Tibial artery (tissue), 4 donors: ENCODE measurements at regions not wholly inside any gene's neighbourhood (a gene's known extent, or its start where the extent isn't known, plus 50 kb on each side); places are given as distances from the start of the nearest gene placed in this dataset.

Source experiments
- DNase-seq, 2 donors: peaks; one replicate each; pipeline ENCODE4 v3.0.0-alpha.2; 2019
- H3K27ac ChIP-seq, 2 donors: fragments of 200-600 bp; sonication (generic) in 1 of 2; 1 replicate in 1 of 2; 2 replicates in 1 of 2; pipeline ENCODE4 v1.5.1; 2018 to 2019; ENCODE audit warnings: mild to moderate bottlenecking in 1 of 2
- H3K27me3 ChIP-seq, 2 donors: fragments of 200-600 bp; sonication (generic) in 1 of 2; one replicate each; pipeline versions ENCODE4 v1.5.1 to v1.6.0; 2016 to 2019
- H3K36me3 ChIP-seq, 3 donors: fragments of 200-600 bp; sonication (generic) in 2 of 3; one replicate each; pipeline ENCODE4 v1.5.1; 2016 to 2019; ENCODE audit warnings: mild to moderate bottlenecking in 2 of 3
- H3K4me1 ChIP-seq, 4 donors: fragments of 200-600 bp; sonication (generic) in 2 of 4; 1 replicate in 3 of 4; 2 replicates in 1 of 4; pipeline ENCODE4 v1.5.1; 2016 to 2019
- H3K4me3 ChIP-seq, 2 donors: fragments of 200-600 bp; sonication (generic) in 1 of 2; 1 replicate in 1 of 2; 2 replicates in 1 of 2; pipeline ENCODE4 v1.5.1; 2018 to 2019; ENCODE audit warnings: mild to moderate bottlenecking in 2 of 2
- H3K9me3 ChIP-seq, 3 donors: fragments of 200-600 bp; sonication (generic) in 1 of 3; one replicate each; pipeline ENCODE4 v1.5.1; 2016 to 2019
- intact Hi-C: fragments of 100-400 bp; cut with DNase I; formaldehyde crosslinking; loops from one replicate; pipeline ENCODE4 v1.15.0; 2023; ENCODE audit warnings: low total_unique reads
- TF ChIP-seq, protein P1 (sequence below), 2 experiments: fragments of 200-600 bp in 1 of 2; fragments of 450-650 bp in 1 of 2; IDR thresholded peaks; one replicate each; pipeline ENCODE4 v1.5.1; 2017 to 2019; ENCODE audit warnings: antibody characterized with exemption in 2 of 2, mild to moderate bottlenecking in 1 of 2, moderate library complexity in 1 of 2

DNA sequence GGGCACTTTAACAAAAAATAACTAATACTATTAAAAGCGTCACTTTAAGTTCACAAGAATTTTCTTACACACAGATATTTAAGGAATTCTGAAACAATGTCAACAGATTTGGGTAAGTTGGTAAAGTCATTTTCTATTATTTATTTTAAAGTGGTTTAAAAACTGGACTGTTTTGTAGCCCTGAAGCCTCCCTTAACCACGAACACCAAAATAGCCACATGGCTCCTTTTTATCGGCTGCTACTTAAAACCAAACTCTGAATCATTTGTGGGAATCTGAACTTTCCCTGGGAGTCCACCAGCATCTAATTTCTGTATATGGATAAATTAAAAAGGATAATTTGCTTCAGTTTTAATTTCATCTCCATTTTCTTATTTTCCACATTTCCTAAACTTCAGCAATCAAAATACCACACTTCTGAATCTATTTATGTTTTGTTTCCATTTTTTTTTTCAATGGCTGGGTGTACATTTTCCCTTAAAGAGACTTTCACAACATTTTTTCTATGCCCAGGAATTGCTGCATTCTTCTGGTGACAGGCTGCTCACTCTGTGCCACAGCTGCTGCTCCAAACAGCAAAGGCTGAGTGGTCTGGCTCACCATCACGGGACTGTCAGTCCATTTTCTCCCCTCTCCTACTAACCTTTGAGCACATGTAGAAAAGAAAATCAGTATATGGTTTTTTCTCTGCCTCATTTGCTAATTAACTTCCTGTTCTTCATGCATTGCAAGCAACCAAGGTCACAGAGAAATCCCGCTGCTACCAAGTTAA, 255.5 kb upstream of the KCNJ16 start:
- Histone ChIP-seq H3K27ac (no peak overlapping the region), H3K36me3 (no peaks in the 10 kb centered on the region), H3K27me3 (no peaks in the 10 kb centered on the region), H3K9me3 (no peaks in the 10 kb centered on the region), H3K4me1 (peaks cover 0 to 4% (median 0%) of the 10 kb centered on the region in 4 donors), H3K4me3 (no peak overlapping the region)
- TF ChIP-seq, protein P1, sequence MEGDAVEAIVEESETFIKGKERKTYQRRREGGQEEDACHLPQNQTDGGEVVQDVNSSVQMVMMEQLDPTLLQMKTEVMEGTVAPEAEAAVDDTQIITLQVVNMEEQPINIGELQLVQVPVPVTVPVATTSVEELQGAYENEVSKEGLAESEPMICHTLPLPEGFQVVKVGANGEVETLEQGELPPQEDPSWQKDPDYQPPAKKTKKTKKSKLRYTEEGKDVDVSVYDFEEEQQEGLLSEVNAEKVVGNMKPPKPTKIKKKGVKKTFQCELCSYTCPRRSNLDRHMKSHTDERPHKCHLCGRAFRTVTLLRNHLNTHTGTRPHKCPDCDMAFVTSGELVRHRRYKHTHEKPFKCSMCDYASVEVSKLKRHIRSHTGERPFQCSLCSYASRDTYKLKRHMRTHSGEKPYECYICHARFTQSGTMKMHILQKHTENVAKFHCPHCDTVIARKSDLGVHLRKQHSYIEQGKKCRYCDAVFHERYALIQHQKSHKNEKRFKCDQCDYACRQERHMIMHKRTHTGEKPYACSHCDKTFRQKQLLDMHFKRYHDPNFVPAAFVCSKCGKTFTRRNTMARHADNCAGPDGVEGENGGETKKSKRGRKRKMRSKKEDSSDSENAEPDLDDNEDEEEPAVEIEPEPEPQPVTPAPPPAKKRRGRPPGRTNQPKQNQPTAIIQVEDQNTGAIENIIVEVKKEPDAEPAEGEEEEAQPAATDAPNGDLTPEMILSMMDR (IDR thresholded peaks at IDR 0.05) = no peak
- no peak for DNase-seq
- intact Hi-C loops = no loop called here

GRCh38 chr17:69820876-69821473, 254.1 kb upstream of the KCNJ16 start:
- Histone ChIP-seq H3K9me3 (no peaks in the 10 kb centered on the region), H3K36me3 (no peaks in the 10 kb centered on the region), H3K4me1 (peaks cover 0 to 4% (median 0%) of the 10 kb centered on the region in 4 donors), H3K4me3 (no peak overlapping the region), H3K27me3 (no peaks in the 10 kb centered on the region), H3K27ac (no peak overlapping the region)
- DNase-seq = no peak
- intact Hi-C loops = no loop called here
- TF ChIP-seq, protein P1 (IDR thresholded peaks at IDR 0.05) = no peak

GRCh38 chr17:69822314-69822875, 252.6 kb upstream of the KCNJ16 start:
- no peak overlapping the region for H3K27ac ChIP-seq
- DNase-seq = no peak

GRCh38 chr17:69828087-69828486, 246.9 kb upstream of the KCNJ16 start:
- Histone ChIP-seq H3K27me3 (no peaks in the 10 kb centered on the region), H3K9me3 (no peaks in the 10 kb centered on the region), H3K4me1 (peaks cover 0 to 11% (median 4%) of the 10 kb centered on the region in 4 donors), H3K36me3 (no peaks in the 10 kb centered on the region), H3K27ac (no peak overlapping the region), H3K4me3 (no peak overlapping the region)
- DNase-seq = peak in 1 of 2 donors; percentile 39
- TF ChIP-seq, protein P1 (IDR thresholded peaks at IDR 0.05) = no peak
- intact Hi-C loops = no loop called here

More at GRCh38 chr17:69822314-69822875, 252.6 kb upstream of the KCNJ16 start:
- H3K4me1 ChIP-seq = peaks cover 0 to 4% (median 0%) of the 10 kb centered on the region in 4 donors
- TF ChIP-seq, protein P1 (IDR thresholded peaks at IDR 0.05) = no peak
- no peaks in the 10 kb centered on the region for H3K27me3 ChIP-seq
- no peak overlapping the region for H3K4me3 ChIP-seq
- H3K36me3 ChIP-seq = no peaks in the 10 kb centered on the region
- intact Hi-C loops = no loop called here
- H3K9me3 ChIP-seq = no peaks in the 10 kb centered on the region

GRCh38 chr17:69834494-69834893, 240.5 kb upstream of the KCNJ16 start:
- intact Hi-C loops = no loop called here
- Histone ChIP-seq H3K36me3 (no peaks in the 10 kb centered on the region), H3K27ac (no peak overlapping the region), H3K9me3 (peaks cover 0 to 9% (median 0%) of the 10 kb centered on the region in 3 donors), H3K27me3 (no peaks in the 10 kb centered on the region), H3K4me3 (no peak overlapping the region), H3K4me1 (no peaks in the 10 kb centered on the region)
- DNase-seq = no peak
- TF ChIP-seq, protein P1 (IDR thresholded peaks at IDR 0.05) = no peak
